Bone marrow (tissue), 2 donors: ENCODE measurements at regions not wholly inside any gene's neighbourhood (a gene's known extent, or its start where the extent isn't known, plus 50 kb on each side); places are given as distances from the start of the nearest gene placed in this dataset.

Source experiments
- DNase-seq, 2 donors: peaks; one replicate each; lab custom pipeline; 2025; lab: John Stamatoyannopoulos, UW

GRCh38 chr4:11488657-11489452 lies 60.2 kb upstream of the HS3ST1 start:
- DNase-seq, result peak in 1 of 2 donors; percentile 5

- peak in 1 of 2 donors; percentile 32 for DNase-seq
Measured at GRCh38 chr4:11487868-11488544, 59.3 kb upstream of the HS3ST1 start.

- DNase-seq, result no peak
Measured at GRCh38 chr4:11487139-11487538, 58.4 kb upstream of the HS3ST1 start.

GRCh38 chr4:11485926-11486325 lies 57.2 kb upstream of the HS3ST1 start:
- DNase-seq, result no peak

- no peak for DNase-seq
Measured at GRCh38 chr4:11484531-11484930, 55.8 kb upstream of the HS3ST1 start.

GRCh38 chr4:11483046-11483445 lies 54.4 kb upstream of the HS3ST1 start:
- peak in 1 of 2 donors; percentile 87 for DNase-seq

GRCh38 chr4:11480683-11481082 lies 52.0 kb upstream of the HS3ST1 start:
- DNase-seq, result peak; percentile 22 to 97
